NCI-H2196 treated with DMSO at 0.1 percent for 48 hours (cell line): ENCODE measurements at regions not wholly inside any gene's neighbourhood (a gene's known extent, or its start where the extent isn't known, plus 50 kb on each side); places are given as distances from the start of the nearest gene placed in this dataset.

ENCODE experiments used
- DNase-seq: peaks from one replicate; lab custom pipeline; 2025; ENCODE audit not compliant: unreplicated experiment; lab: John Stamatoyannopoulos, UW

DNA sequence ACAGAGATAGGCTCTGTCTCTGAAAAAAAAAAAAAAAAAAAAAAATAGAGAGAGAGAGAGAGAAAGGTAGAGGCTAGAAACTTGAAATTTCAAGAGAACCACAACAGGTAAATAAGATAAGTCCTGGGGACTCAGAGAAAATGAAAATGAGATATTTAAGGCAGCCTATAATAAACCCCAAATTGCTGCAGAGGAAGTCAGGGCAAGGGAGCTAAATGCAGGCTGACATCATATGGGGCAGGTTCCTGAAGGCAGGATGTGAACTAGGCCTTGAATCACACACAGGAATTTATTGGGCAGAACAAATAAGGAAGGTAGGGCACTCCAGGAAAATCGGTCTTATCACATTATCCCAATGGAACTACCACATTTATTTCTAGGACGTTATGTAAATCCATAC lies 54.9 kb upstream of the NUDT4 start:
- DNase-seq = no peak

DNA sequence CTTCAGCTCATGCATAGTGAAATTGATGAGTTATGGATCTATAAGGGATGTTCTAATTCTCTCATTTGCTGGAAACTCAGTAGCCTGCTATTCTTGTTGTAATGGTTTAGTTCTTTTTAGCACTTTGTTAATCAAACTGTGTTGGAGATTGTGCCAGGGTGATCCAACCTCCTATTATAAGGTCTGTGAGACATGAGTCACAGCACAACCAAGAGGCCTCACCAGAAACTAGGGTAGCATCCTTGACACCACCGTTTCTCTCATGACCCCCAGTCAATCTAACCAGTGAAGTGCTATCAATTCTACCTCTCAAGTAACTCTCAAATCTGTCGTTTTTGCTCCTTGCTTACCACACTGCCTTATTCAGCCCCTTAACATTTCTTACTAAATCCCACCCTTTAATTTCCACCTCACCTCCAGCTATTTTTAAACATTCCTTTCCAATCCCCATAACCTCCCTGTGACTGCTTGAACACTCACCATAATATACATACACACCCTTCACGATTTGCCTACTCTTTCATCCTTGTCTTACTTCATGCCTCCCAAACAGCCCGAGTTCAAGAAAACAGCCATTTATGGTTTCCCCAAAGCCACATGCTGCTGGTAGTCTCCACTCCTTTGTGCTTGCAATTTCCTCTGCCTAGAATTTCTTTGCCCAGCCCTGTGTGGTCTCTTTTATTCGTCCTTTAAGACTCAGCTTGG lies 53.9 kb upstream of the NUDT4 start:
- no peak for DNase-seq

DNA sequence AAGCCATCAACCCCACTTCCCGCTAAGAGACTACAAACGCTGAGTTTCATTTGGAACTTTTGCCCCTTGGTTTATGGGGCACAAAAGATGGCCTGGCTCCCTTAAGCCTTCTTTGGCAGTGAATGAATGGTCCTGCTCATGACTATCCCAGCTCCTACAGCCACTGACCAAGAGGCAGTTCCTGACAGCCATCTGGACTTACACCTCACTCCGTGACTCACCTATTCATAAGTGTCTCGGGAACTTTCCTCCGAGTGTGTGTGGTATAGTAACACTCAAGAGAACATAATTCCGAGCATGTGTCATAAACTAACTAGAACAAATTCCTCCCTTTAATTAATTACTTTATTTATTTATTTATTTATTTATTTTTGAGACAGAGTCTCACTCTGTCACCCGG lies 51.9 kb upstream of the NUDT4 start:
- DNase-seq = no peak
